Hematopoietic multipotent progenitor cell treated with erythropoietin and hydrocortisone succinate and interleukin-3 and kit ligand, for 8 days (in vitro differentiated cells): ENCODE measurements at regions not wholly inside any gene's neighbourhood (a gene's known extent, or its start where the extent isn't known, plus 50 kb on each side); places are given as distances from the start of the nearest gene placed in this dataset.

Experiments used
- DNase-seq: peaks from one replicate; pipeline ENCODE4 v3.0.0-alpha.2; 2015

DNA sequence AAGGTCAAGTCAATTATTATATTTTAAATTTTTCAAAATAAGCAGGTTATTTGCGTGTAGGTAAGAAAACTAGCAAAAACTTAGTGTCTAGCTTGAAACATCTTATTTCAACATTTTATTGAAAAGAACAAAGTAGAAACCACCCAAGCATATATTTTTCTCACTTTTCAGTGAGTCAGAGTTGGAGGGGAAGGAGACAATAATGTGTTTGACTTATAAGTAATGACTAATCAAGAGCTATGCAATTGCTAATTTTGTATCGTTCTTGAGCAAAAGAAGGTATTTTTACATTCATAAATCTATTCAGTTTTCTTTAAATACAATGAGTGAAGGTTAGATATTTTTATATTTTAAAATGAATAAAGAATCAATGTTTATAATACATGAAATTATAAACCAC, 54.4 kb upstream of the P2RY1 start:
- DNase-seq, result no peak

DNA sequence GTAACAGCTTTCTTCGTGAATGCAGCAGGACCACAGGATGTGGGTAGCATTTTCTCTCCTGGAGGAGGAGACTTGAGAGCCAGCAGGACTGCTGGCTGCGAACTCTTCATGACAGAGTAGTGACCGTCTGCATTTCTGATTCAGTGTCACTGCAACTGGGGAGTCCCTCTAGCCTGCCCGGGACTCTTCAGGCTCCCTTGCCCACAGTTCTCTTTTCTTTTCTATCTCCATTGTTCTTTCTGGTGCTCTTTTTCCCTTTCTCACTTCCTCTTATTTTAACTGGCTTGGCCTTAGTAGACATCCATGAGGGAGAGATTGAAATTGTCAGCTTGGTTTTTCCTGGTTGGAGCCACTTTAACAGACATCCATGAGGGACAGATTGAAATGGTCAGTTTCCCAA, 49.9 kb upstream of the P2RY1 start:
- DNase-seq, result no peak
